ENCODE measurements at regions not wholly inside any gene's neighbourhood (a gene's known extent, or its start where the extent isn't known, plus 50 kb on each side); places are given as distances from the start of the nearest gene placed in this dataset.
A peak's percentile ranks its signal among the peaks of the same experiment; 100 is the strongest.

GRCh38 chr18:57902721-57903120 lies 99.6 kb upstream of the ATP8B1 start:
- TF ChIP-seq CTCF (IDR thresholded peaks at IDR 0.05; ENCODE audit: insufficient read depth, low read depth, low read length, missing control alignments), result no peak
- no peak for DNase-seq (ENCODE audit: low read depth)
- H3K4me3 ChIP-seq (ENCODE audit: low read length), result no peak overlapping the region

- DNase-seq (ENCODE audit: low read depth), result peak; percentile 100
- H3K4me3 ChIP-seq (ENCODE audit: low read length), result no peak overlapping the region
- TF ChIP-seq CTCF (IDR thresholded peaks at IDR 0.05; ENCODE audit: insufficient read depth, low read depth, low read length, missing control alignments), result no peak
These were observed 98.9 kb upstream of the ATP8B1 start for GRCh38 chr18:57901825-57902589.

- TF ChIP-seq CTCF (IDR thresholded peaks at IDR 0.05; ENCODE audit: insufficient read depth, low read depth, low read length, missing control alignments), result no peak
- no peak for DNase-seq (ENCODE audit: low read depth)
- no peak overlapping the region for H3K4me3 ChIP-seq (ENCODE audit: low read length)
These were observed 97.9 kb upstream of the ATP8B1 start for GRCh38 chr18:57900906-57901435.

GRCh38 chr18:57898506-57899124 lies 95.5 kb upstream of the ATP8B1 start:
- peak; percentile 82 for DNase-seq (ENCODE audit: low read depth)
- no peak overlapping the region for H3K4me3 ChIP-seq (ENCODE audit: low read length)
- TF ChIP-seq CTCF (IDR thresholded peaks at IDR 0.05; ENCODE audit: insufficient read depth, low read depth, low read length, missing control alignments), result no peak

GRCh38 chr18:57895182-57895581 lies 92.1 kb upstream of the ATP8B1 start:
- H3K4me3 ChIP-seq (ENCODE audit: low read length), result no peak overlapping the region
- DNase-seq (ENCODE audit: low read depth), result no peak
- TF ChIP-seq CTCF (IDR thresholded peaks at IDR 0.05; ENCODE audit: insufficient read depth, low read depth, low read length, missing control alignments), result no peak

GRCh38 chr18:57891707-57892391 lies 88.7 kb upstream of the ATP8B1 start:
- DNase-seq (ENCODE audit: low read depth), result no peak
- no peak for TF ChIP-seq CTCF (IDR thresholded peaks at IDR 0.05; ENCODE audit: insufficient read depth, low read depth, low read length, missing control alignments)
- H3K4me3 ChIP-seq (ENCODE audit: low read length), result no peak overlapping the region
